Prostate gland (tissue), 2 donors: ENCODE measurements at regions not wholly inside any gene's neighbourhood (a gene's known extent, or its start where the extent isn't known, plus 50 kb on each side); places are given as distances from the start of the nearest gene placed in this dataset.

Experiments used
- DNase-seq: peaks from one replicate; pipeline ENCODE4 v3.0.0-alpha.2; 2019; ENCODE audit warnings: low spot score
- H3K27ac ChIP-seq, 2 donors: fragments of 200-600 bp; sonication (generic); 2 replicates each; pipeline ENCODE4 v1.5.1; 2017 to 2019
- H3K27me3 ChIP-seq: fragments of 200-600 bp; sonication (generic); replicated peaks from 2 replicates; pipeline ENCODE4 v1.5.1; 2019; ENCODE audit not compliant: insufficient read depth
- H3K36me3 ChIP-seq, 2 donors: fragments of 200-600 bp; sonication (generic); 1 replicate in 1 of 2; 2 replicates in 1 of 2; pipeline versions ENCODE4 v1.5.1 to v1.8.1; 2017 to 2019
- H3K4me1 ChIP-seq: fragments of 200-600 bp; sonication (generic); replicated peaks from 2 replicates; pipeline ENCODE4 v1.5.1; 2019
- H3K4me3 ChIP-seq, 2 donors: fragments of 200-600 bp; sonication (generic); 2 replicates each; pipeline ENCODE4 v1.5.1; 2017 to 2019
- H3K9me3 ChIP-seq: fragments of 200-600 bp; sonication (generic); 2 replicates; pipeline ENCODE4 v1.5.1; 2017
- CTCF ChIP-seq, 4 experiments: fragments of 200-600 bp in 2 of 4; fragments of 450-650 bp in 2 of 4; sonication (generic) in 2 of 4; IDR thresholded peaks; 1 replicate in 3 of 4; 2 replicates in 1 of 4; pipeline ENCODE4 v1.5.1; 2016 to 2019; ENCODE audit warnings: antibody characterized with exemption in 4 of 4, mild to moderate bottlenecking in 2 of 4, moderate library complexity in 2 of 4
- POLR2A ChIP-seq: fragments of 450-650 bp; IDR thresholded peaks from one replicate; pipeline ENCODE4 v1.6.1; 2016; ENCODE audit warnings: antibody characterized with exemption, mild to moderate bottlenecking
- POLR2AphosphoS5 ChIP-seq: sonication (generic); formaldehyde crosslinking; IDR thresholded peaks from one replicate; pipeline ENCODE4 v1.6.1; 2017; ENCODE audit warnings: antibody characterized with exemption
- WGBS: methylation state at CpG from one replicate; pipeline ENCODE4 v1.1.5; 2018; 5-methylcytosine and 5-hydroxymethylcytosine counted together
- intact Hi-C: fragments of 100-400 bp; cut with DNase I; formaldehyde crosslinking; loops from one replicate; pipeline ENCODE4 v1.14.2; 2022

- Histone ChIP-seq H3K27ac (no peak overlapping the region), H3K36me3 (no peaks in the 10 kb centered on the region), H3K27me3 (no peaks in the 10 kb centered on the region), H3K4me1 (no peaks in the 10 kb centered on the region), H3K4me3 (no peak overlapping the region), H3K9me3 (no peaks in the 10 kb centered on the region)
- DNase-seq: no peak
- intact Hi-C loops: no loop called here
- no peak for TF ChIP-seq POLR2AphosphoS5
- no peak for TF ChIP-seq POLR2A
- no peak for TF ChIP-seq CTCF (IDR thresholded peaks at IDR 0.05)
- 89% methylated on average over 1 of the region's 1 CpG for WGBS
Observed at GRCh38 chr4:127102361-127102760, 530.4 kb upstream of the INTU start.

GRCh38 chr4:127103681-127104115 is 529.1 kb upstream of the INTU start:
- WGBS: 22% methylated on average over 3 of the region's 3 CpGs
- H3K27me3 ChIP-seq: no peaks in the 10 kb centered on the region
- no peaks in the 10 kb centered on the region for H3K4me1 ChIP-seq
- no peak for TF ChIP-seq POLR2A
- TF ChIP-seq CTCF (IDR thresholded peaks at IDR 0.05): no peak
- TF ChIP-seq POLR2AphosphoS5: no peak
- DNase-seq: no peak
- no peak overlapping the region for H3K27ac ChIP-seq
- H3K4me3 ChIP-seq: no peak overlapping the region
- no peaks in the 10 kb centered on the region for H3K36me3 ChIP-seq
- H3K9me3 ChIP-seq: no peaks in the 10 kb centered on the region
- intact Hi-C loops: no loop called here

- Histone ChIP-seq H3K36me3 (no peaks in the 10 kb centered on the region), H3K4me3 (no peak overlapping the region), H3K9me3 (no peaks in the 10 kb centered on the region), H3K27me3 (no peaks in the 10 kb centered on the region), H3K4me1 (no peaks in the 10 kb centered on the region), H3K27ac (no peak overlapping the region)
- intact Hi-C loops: no loop called here
- DNase-seq: no peak
- TF ChIP-seq POLR2AphosphoS5 (no peak), CTCF (IDR thresholded peaks at IDR 0.05) (no peak), POLR2A (no peak)
Observed at GRCh38 chr4:127113844-127114362, 518.9 kb upstream of the INTU start.

- TF ChIP-seq CTCF (IDR thresholded peaks at IDR 0.05) (no peak), POLR2A (no peak), POLR2AphosphoS5 (no peak)
- H3K27ac ChIP-seq: no peak overlapping the region
- no peaks in the 10 kb centered on the region for H3K4me1 ChIP-seq
- H3K4me3 ChIP-seq: no peak overlapping the region
- no peaks in the 10 kb centered on the region for H3K36me3 ChIP-seq
- intact Hi-C loops: no loop called here
- no peak for DNase-seq
- 60% methylated on average over 3 of the region's 3 CpGs for WGBS
- no peaks in the 10 kb centered on the region for H3K9me3 ChIP-seq
- no peaks in the 10 kb centered on the region for H3K27me3 ChIP-seq
Observed at GRCh38 chr4:127118681-127119080, 514.1 kb upstream of the INTU start.

- 79% methylated on average over 11 of the region's 11 CpGs for WGBS
- intact Hi-C loops: no loop called here
- TF ChIP-seq CTCF (IDR thresholded peaks at IDR 0.05): no peak
- TF ChIP-seq POLR2AphosphoS5: no peak
- TF ChIP-seq POLR2A: no peak
- Histone ChIP-seq H3K9me3 (no peaks in the 10 kb centered on the region), H3K27me3 (no peaks in the 10 kb centered on the region), H3K27ac (no peak overlapping the region), H3K36me3 (no peaks in the 10 kb centered on the region), H3K4me3 (no peak overlapping the region), H3K4me1 (no peaks in the 10 kb centered on the region)
- no peak for DNase-seq
Observed at GRCh38 chr4:127120441-127121090, 512.2 kb upstream of the INTU start.
